ENCODE measurements at regions not wholly inside any gene's neighbourhood (a gene's known extent, or its start where the extent isn't known, plus 50 kb on each side); places are given as distances from the start of the nearest gene placed in this dataset.
A peak's percentile ranks its signal among the peaks of the same experiment; 100 is the strongest.

DNA sequence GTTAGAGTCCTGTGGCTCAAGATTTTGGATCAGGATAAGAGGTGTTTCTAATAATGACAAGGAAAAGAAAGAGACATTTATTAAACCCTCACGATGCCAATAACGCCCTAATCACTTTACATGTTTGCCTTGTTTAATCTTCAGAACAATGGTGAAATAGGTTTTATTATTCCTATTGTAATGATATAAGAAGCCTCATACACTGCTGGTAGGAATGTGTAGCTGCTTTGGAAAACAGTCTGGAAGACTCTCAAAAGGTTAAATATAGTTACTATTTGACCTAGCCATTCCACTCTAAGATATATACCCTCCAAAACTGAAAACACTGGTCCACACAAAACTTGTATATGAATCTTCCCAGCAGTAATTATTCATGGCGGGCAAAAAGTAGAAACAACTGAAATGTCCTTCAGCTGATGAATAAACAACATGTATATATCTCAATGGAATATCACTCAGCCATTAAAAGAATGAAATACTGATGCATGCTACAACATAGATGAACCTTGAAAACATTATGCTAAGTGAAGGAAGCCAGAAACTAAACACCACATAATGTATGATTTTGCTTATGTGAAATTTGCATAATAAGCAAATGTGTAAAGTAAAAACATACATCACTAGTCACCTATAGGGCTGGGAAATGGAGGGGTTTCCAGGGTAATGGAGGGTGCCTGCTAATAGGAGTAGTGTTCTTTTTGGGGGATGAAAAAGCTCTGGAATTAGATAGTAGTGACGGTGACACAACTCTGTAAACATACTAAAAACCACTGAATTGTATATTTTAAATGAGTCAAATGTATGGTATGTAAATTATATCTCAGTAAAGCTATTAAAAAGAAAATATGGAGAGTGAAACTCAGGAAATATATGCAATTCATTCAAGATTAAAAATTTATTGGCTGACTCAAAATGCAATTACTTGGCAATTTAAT, 76.9 kb upstream of the ANK3 start:
- no peak for TF ChIP-seq EZH2 (IDR thresholded peaks at IDR 0.05; ENCODE audit: low read depth, unreplicated experiment)
- TF ChIP-seq, protein P1, sequence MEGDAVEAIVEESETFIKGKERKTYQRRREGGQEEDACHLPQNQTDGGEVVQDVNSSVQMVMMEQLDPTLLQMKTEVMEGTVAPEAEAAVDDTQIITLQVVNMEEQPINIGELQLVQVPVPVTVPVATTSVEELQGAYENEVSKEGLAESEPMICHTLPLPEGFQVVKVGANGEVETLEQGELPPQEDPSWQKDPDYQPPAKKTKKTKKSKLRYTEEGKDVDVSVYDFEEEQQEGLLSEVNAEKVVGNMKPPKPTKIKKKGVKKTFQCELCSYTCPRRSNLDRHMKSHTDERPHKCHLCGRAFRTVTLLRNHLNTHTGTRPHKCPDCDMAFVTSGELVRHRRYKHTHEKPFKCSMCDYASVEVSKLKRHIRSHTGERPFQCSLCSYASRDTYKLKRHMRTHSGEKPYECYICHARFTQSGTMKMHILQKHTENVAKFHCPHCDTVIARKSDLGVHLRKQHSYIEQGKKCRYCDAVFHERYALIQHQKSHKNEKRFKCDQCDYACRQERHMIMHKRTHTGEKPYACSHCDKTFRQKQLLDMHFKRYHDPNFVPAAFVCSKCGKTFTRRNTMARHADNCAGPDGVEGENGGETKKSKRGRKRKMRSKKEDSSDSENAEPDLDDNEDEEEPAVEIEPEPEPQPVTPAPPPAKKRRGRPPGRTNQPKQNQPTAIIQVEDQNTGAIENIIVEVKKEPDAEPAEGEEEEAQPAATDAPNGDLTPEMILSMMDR (conservative IDR thresholded peaks at IDR 0.05; ENCODE audit: low read depth in 2 of 2), result peak in 1 of 2 experiments; percentile 20; a peak in 1 of 4 replicates
- TF ChIP-seq, protein P2, sequence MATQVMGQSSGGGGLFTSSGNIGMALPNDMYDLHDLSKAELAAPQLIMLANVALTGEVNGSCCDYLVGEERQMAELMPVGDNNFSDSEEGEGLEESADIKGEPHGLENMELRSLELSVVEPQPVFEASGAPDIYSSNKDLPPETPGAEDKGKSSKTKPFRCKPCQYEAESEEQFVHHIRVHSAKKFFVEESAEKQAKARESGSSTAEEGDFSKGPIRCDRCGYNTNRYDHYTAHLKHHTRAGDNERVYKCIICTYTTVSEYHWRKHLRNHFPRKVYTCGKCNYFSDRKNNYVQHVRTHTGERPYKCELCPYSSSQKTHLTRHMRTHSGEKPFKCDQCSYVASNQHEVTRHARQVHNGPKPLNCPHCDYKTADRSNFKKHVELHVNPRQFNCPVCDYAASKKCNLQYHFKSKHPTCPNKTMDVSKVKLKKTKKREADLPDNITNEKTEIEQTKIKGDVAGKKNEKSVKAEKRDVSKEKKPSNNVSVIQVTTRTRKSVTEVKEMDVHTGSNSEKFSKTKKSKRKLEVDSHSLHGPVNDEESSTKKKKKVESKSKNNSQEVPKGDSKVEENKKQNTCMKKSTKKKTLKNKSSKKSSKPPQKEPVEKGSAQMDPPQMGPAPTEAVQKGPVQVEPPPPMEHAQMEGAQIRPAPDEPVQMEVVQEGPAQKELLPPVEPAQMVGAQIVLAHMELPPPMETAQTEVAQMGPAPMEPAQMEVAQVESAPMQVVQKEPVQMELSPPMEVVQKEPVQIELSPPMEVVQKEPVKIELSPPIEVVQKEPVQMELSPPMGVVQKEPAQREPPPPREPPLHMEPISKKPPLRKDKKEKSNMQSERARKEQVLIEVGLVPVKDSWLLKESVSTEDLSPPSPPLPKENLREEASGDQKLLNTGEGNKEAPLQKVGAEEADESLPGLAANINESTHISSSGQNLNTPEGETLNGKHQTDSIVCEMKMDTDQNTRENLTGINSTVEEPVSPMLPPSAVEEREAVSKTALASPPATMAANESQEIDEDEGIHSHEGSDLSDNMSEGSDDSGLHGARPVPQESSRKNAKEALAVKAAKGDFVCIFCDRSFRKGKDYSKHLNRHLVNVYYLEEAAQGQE (IDR thresholded peaks at IDR 0.05; ENCODE audit: unreplicated experiment), result no peak
- no peak for TF ChIP-seq CREB1 (CRISPR knock-in tag; IDR thresholded peaks at IDR 0.05; ENCODE audit: low read depth)
- no peak for TF ChIP-seq POLR2AphosphoS5 (IDR thresholded peaks at IDR 0.05; ENCODE audit: low read depth)
- no peak for TF ChIP-seq ZNF331 (CRISPR knock-in tag; IDR thresholded peaks at IDR 0.05; ENCODE audit: low read depth)
- TF ChIP-seq, protein P3, sequence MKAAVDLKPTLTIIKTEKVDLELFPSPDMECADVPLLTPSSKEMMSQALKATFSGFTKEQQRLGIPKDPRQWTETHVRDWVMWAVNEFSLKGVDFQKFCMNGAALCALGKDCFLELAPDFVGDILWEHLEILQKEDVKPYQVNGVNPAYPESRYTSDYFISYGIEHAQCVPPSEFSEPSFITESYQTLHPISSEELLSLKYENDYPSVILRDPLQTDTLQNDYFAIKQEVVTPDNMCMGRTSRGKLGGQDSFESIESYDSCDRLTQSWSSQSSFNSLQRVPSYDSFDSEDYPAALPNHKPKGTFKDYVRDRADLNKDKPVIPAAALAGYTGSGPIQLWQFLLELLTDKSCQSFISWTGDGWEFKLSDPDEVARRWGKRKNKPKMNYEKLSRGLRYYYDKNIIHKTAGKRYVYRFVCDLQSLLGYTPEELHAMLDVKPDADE (IDR thresholded peaks at IDR 0.05), result no peak
- TF ChIP-seq JUNB (IDR thresholded peaks at IDR 0.05; ENCODE audit: unreplicated experiment), result no peak
- no peak for TF ChIP-seq EZH2phosphoT487 (IDR thresholded peaks at IDR 0.05; ENCODE audit: unreplicated experiment)
- TF ChIP-seq ZNF114 (CRISPR knock-in tag; IDR thresholded peaks at IDR 0.05), result no peak

Data from GM23338 (cell line).